GM19324 (cell line): ENCODE measurements at regions not wholly inside any gene's neighbourhood (a gene's known extent, or its start where the extent isn't known, plus 50 kb on each side); places are given as distances from the start of the nearest gene placed in this dataset.

ENCODE experiments used
- ATAC-seq: cut with Tn5 transposase; IDR thresholded peaks from one replicate; pipeline ENCODE4 v1.9.1; 2021; ENCODE audit warnings: mild to moderate bottlenecking, moderate library complexity; ENCODE audit not compliant: unreplicated experiment, low FRiP score

GRCh38 chr18:56148373-56148772 lies 490.0 kb downstream of the TXNL1 start:
- ATAC-seq, result no peak

GRCh38 chr18:56146565-56146964 lies 491.8 kb downstream of the TXNL1 start:
- ATAC-seq, result no peak

GRCh38 chr18:56142001-56142400 lies 496.4 kb downstream of the TXNL1 start:
- ATAC-seq, result no peak

- ATAC-seq, result no peak
Observed at GRCh38 chr18:56139792-56140254, 498.6 kb downstream of the TXNL1 start.

- no peak for ATAC-seq
Observed at GRCh38 chr18:56139372-56139771, 499.0 kb downstream of the TXNL1 start.

GRCh38 chr18:56136105-56136504 lies 502.3 kb downstream of the TXNL1 start:
- ATAC-seq, result no peak

- ATAC-seq, result no peak
Observed at GRCh38 chr18:56130481-56130880, 507.9 kb downstream of the TXNL1 start.

- ATAC-seq, result no peak
Observed at GRCh38 chr18:56128153-56128791, 510.1 kb downstream of the TXNL1 start.

GRCh38 chr18:56127322-56128099 lies 510.9 kb downstream of the TXNL1 start:
- no peak for ATAC-seq

- ATAC-seq, result no peak
Observed at GRCh38 chr18:56124186-56124585, 514.2 kb downstream of the TXNL1 start.

- no peak for ATAC-seq
Observed at GRCh38 chr18:56121669-56122068, 516.7 kb downstream of the TXNL1 start.

- no peak for ATAC-seq
Observed at GRCh38 chr18:56120782-56121181, 517.6 kb downstream of the TXNL1 start.

GRCh38 chr18:56119681-56120080 lies 518.7 kb downstream of the TXNL1 start:
- no peak for ATAC-seq

GRCh38 chr18:56118422-56118821 lies 520.0 kb downstream of the TXNL1 start:
- ATAC-seq, result no peak

GRCh38 chr18:56115071-56116015 lies 523.0 kb downstream of the TXNL1 start:
- ATAC-seq, result no peak

- ATAC-seq, result no peak
Observed at GRCh38 chr18:56112984-56113383, 525.0 kb upstream of the TCF4 start.

- peak; percentile 84 for ATAC-seq
Observed at GRCh38 chr18:56112013-56112749, 524.2 kb upstream of the TCF4 start.

GRCh38 chr18:56109757-56110156 lies 521.8 kb upstream of the TCF4 start:
- ATAC-seq, result no peak

- ATAC-seq, result no peak
Observed at GRCh38 chr18:56108478-56109367, 520.7 kb upstream of the TCF4 start.
